CD4-positive, alpha-beta T cell (primary cell): ENCODE measurements at regions not wholly inside any gene's neighbourhood (a gene's known extent, or its start where the extent isn't known, plus 50 kb on each side); places are given as distances from the start of the nearest gene placed in this dataset.

Experiments used
- ATAC-seq: fragments of 200-7000 bp; cut with Tn5 transposase; one replicate; pipeline ENCODE4 v1.10.0; 2022; ENCODE audit warnings: mild to moderate bottlenecking; ENCODE audit not compliant: poor library complexity
- CTCF ChIA-PET: fragments of 350-600 bp; sonication (Branson Sonifier 250); formaldehyde crosslinking; loops from one replicate; lab custom pipeline; 2021; ENCODE audit warnings: antibody characterized with exemption, inconsistent platforms; lab: Charles Lee
- POLR2A ChIA-PET: fragments of 350-600 bp; sonication (Branson Sonifier 250); formaldehyde crosslinking; loops from one replicate; lab custom pipeline; 2021; ENCODE audit warnings: antibody characterized with exemption, inconsistent platforms; lab: Charles Lee
- DNase-seq, 14 experiments: peaks; one replicate each; pipeline ENCODE4 v3.0.0-alpha.2; 2013 to 2020; ENCODE audit warnings: mixed read lengths in 2 of 14
- H3K27ac ChIP-seq, 2 donors: one replicate each; pipeline versions ENCODE4 v1.5.1 to v1.7.0; 2013; ENCODE audit warnings: low read length in 2 of 2, low read depth in 1 of 2, mild to moderate bottlenecking in 1 of 2
- H3K27me3 ChIP-seq, 2 experiments: 1 replicate in 1 of 2; 2 replicates in 1 of 2; pipeline versions ENCODE4 v1.6.1 to v1.7.0; 2013; ENCODE audit warnings: low read length in 2 of 2, control low read depth in 1 of 2, mild to moderate bottlenecking in 1 of 2, moderate library complexity in 1 of 2; ENCODE audit not compliant: insufficient read depth in 2 of 2, control insufficient read depth in 1 of 2
- H3K36me3 ChIP-seq: one replicate; pipeline ENCODE4 v1.6.1; 2013; ENCODE audit warnings: low read length, control low read depth; ENCODE audit not compliant: insufficient read depth
- H3K4me1 ChIP-seq: one replicate; pipeline ENCODE4 v1.6.1; 2013; ENCODE audit warnings: low read length, control low read depth; ENCODE audit not compliant: insufficient read depth
- H3K4me3 ChIP-seq: one replicate; pipeline ENCODE4 v1.5.1; 2013; ENCODE audit warnings: mild to moderate bottlenecking, low read length, moderate library complexity
- H3K9me3 ChIP-seq, 2 experiments: 1 replicate in 1 of 2; 2 replicates in 1 of 2; pipeline versions ENCODE4 v1.6.1 to v1.7.0; 2013; ENCODE audit warnings: low read length in 2 of 2, mild to moderate bottlenecking in 2 of 2, control low read depth in 1 of 2, moderate library complexity in 1 of 2; ENCODE audit not compliant: control insufficient read depth in 1 of 2, insufficient read depth in 1 of 2
- H3K27ac Mint-ChIP-seq: one replicate; pipeline ENCODE4 v1.8.0; 2020; ENCODE audit warnings: mixed read lengths
- H3K27me3 Mint-ChIP-seq: one replicate; pipeline ENCODE4 v1.8.0; 2021; ENCODE audit warnings: mixed read lengths
- H3K36me3 Mint-ChIP-seq: one replicate; pipeline ENCODE4 v1.8.0; 2021; ENCODE audit warnings: low read depth, mixed read lengths
- H3K4me1 Mint-ChIP-seq: one replicate; pipeline ENCODE4 v1.8.0; 2021; ENCODE audit warnings: low read depth, mixed read lengths
- H3K4me3 Mint-ChIP-seq: one replicate; pipeline ENCODE4 v1.8.0; 2020; ENCODE audit warnings: mild to moderate bottlenecking, mixed read lengths
- H3K9me3 Mint-ChIP-seq: one replicate; pipeline ENCODE4 v1.8.0; 2020; ENCODE audit warnings: mixed read lengths
- intact Hi-C, 2 experiments: fragments of 100-400 bp; cut with DNase I in 1 of 2; cut with micrococcal nuclease in 1 of 2; formaldehyde crosslinking; loops; one replicate each; pipeline versions ENCODE4 v1.15.1 to v1.9.0; 2023 to 2025; cut with DNase I, micrococcal nuclease
- TF ChIP-seq, protein P1 (sequence below): fragments of 200-600 bp; IDR thresholded peaks from one replicate; pipeline ENCODE4 v1.8.0; 2022; ENCODE audit warnings: antibody characterized with exemption, mild to moderate bottlenecking

DNA sequence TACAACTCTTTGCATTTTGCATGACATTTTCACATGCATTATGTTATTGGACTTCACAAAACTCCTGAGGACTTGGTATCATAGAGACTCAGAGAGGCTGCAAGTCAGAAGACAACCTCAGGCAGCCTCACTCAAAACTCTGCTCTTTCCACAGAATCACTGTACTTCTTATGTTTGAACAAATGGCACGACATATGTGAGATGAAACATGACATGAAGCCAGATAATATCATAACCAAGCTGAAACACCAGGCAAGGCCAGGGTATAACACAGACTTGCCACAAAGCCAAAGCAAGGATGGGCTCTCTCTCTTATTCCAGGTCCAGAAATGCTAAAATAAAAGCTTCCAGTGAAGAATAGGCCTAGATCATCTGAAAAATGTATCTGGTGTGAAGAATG lies 425.8 kb upstream of the CDH5 start:
- H3K9me3 ChIP-seq = no peaks in the 10 kb centered on the region
- H3K4me3 ChIP-seq = no peak overlapping the region
- peaks cover 4% of the 10 kb centered on the region for H3K9me3 Mint-ChIP-seq
- peaks cover 11% of the 10 kb centered on the region for H3K27me3 Mint-ChIP-seq
- no peak overlapping the region for H3K27ac Mint-ChIP-seq
- CTCF ChIA-PET = no interaction called here
- H3K4me1 Mint-ChIP-seq = no peaks in the 10 kb centered on the region
- H3K36me3 Mint-ChIP-seq = no peaks in the 10 kb centered on the region
- TF ChIP-seq, protein P1, sequence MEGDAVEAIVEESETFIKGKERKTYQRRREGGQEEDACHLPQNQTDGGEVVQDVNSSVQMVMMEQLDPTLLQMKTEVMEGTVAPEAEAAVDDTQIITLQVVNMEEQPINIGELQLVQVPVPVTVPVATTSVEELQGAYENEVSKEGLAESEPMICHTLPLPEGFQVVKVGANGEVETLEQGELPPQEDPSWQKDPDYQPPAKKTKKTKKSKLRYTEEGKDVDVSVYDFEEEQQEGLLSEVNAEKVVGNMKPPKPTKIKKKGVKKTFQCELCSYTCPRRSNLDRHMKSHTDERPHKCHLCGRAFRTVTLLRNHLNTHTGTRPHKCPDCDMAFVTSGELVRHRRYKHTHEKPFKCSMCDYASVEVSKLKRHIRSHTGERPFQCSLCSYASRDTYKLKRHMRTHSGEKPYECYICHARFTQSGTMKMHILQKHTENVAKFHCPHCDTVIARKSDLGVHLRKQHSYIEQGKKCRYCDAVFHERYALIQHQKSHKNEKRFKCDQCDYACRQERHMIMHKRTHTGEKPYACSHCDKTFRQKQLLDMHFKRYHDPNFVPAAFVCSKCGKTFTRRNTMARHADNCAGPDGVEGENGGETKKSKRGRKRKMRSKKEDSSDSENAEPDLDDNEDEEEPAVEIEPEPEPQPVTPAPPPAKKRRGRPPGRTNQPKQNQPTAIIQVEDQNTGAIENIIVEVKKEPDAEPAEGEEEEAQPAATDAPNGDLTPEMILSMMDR = no peak
- H3K4me1 ChIP-seq = no peaks in the 10 kb centered on the region
- POLR2A ChIA-PET = no interaction called here
- no peak for ATAC-seq
- H3K27ac ChIP-seq = no peak overlapping the region
- no peaks in the 10 kb centered on the region for H3K36me3 ChIP-seq
- DNase-seq = no peak
- intact Hi-C loops = no loop called here
- H3K4me3 Mint-ChIP-seq = no peak overlapping the region
- no peaks in the 10 kb centered on the region for H3K27me3 ChIP-seq

DNA sequence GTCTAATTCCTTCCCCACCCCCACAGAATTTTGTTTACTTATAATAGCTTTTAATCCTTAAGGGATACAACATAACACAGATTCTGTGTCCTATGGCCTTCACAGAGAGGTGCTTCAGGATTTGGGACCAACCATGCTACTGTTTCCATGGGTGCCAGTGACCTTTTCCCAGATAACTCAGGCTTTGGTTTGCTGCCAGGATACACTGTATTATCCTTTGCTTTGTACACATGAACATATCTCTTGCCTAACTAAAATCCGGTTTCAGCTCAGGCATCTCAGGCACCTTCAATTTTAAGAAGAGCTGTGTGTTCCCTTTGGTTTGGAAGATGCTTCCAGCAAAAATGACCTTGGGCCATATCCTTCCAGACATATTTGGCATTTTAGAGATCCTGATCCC lies 428.4 kb upstream of the CDH5 start:
- H3K4me1 Mint-ChIP-seq = no peaks in the 10 kb centered on the region
- Histone ChIP-seq H3K27ac (no peak overlapping the region), H3K36me3 (no peaks in the 10 kb centered on the region), H3K4me3 (no peak overlapping the region), H3K9me3 (peaks cover 0 to 3% of the 10 kb centered on the region in 2 experiments), H3K4me1 (no peaks in the 10 kb centered on the region), H3K27me3 (no peaks in the 10 kb centered on the region)
- ATAC-seq = no peak
- DNase-seq = no peak
- ChIA-PET POLR2A (no interaction called here), CTCF (no interaction called here)
- peaks cover under 1% of the 10 kb centered on the region for H3K9me3 Mint-ChIP-seq
- no peak overlapping the region for H3K27ac Mint-ChIP-seq
- no peaks in the 10 kb centered on the region for H3K36me3 Mint-ChIP-seq
- intact Hi-C loops = no loop called here
- peaks cover 11% of the 10 kb centered on the region for H3K27me3 Mint-ChIP-seq
- TF ChIP-seq, protein P1 = no peak
- H3K4me3 Mint-ChIP-seq = no peak overlapping the region

DNA sequence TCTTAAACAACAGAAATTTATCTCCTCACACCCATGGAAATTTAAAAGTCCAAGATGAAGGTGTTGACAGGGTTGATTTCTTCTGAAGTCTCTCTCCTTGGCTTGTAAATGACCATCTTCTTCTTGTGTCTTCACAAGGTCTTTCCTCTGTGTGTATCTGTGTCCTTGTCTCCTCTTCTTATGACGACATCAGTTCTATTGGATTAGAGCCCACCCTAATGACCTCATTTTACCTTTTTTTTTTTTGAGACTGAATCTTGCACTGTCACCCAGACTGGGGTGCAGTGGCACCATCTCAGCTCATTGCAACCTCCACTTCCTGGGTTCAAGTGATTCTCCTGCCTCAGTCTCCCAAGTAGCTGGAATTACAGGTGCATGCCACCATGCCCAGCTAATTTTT lies 429.0 kb upstream of the CDH5 start:
- no peaks in the 10 kb centered on the region for H3K36me3 Mint-ChIP-seq
- Histone ChIP-seq H3K4me1 (no peaks in the 10 kb centered on the region), H3K36me3 (no peaks in the 10 kb centered on the region), H3K27me3 (no peaks in the 10 kb centered on the region), H3K4me3 (no peak overlapping the region), H3K27ac (no peak overlapping the region), H3K9me3 (peaks cover 0 to 3% of the 10 kb centered on the region in 2 experiments)
- no peak for ATAC-seq
- H3K27me3 Mint-ChIP-seq = peaks cover 11% of the 10 kb centered on the region
- ChIA-PET POLR2A (no interaction called here), CTCF (no interaction called here)
- H3K4me1 Mint-ChIP-seq = no peaks in the 10 kb centered on the region
- no peak overlapping the region for H3K4me3 Mint-ChIP-seq
- no peak overlapping the region for H3K27ac Mint-ChIP-seq
- TF ChIP-seq, protein P1 = no peak
- intact Hi-C loops = no loop called here
- H3K9me3 Mint-ChIP-seq = peaks cover 3% of the 10 kb centered on the region
- DNase-seq = no peak
